A673 (cell line): ENCODE measurements at regions not wholly inside any gene's neighbourhood (a gene's known extent, or its start where the extent isn't known, plus 50 kb on each side); places are given as distances from the start of the nearest gene placed in this dataset.

Source experiments
- BruUV-seq: library from RNA; stranded (reverse); fragments of 400-500 nt; replicated peaks from 2 replicates; lab custom pipeline; 2021; lab: Mats Ljungman, UMichigan
- CTCF ChIA-PET: fragments of 300-600 bp; sonication (Branson Sonifier 250); formaldehyde crosslinking; loops from one replicate; lab custom pipeline; 2022; ENCODE audit warnings: antibody characterized with exemption; lab: Charles Lee
- POLR2A ChIA-PET: fragments of 300-600 bp; sonication (Branson Sonifier 250); formaldehyde crosslinking; loops from one replicate; lab custom pipeline; 2022; ENCODE audit warnings: antibody characterized with exemption; ENCODE audit not compliant: low non-redundant PET; lab: Charles Lee
- DNase-seq: peaks from one replicate; pipeline ENCODE4 v3.0.0-alpha.2; 2015; ENCODE audit warnings: low spot score
- H3K27ac ChIP-seq: fragments of 200-600 bp; sonication (generic); 2 replicates; pipeline ENCODE4 v1.5.1; 2016; ENCODE audit warnings: mixed run types, low read depth, mild to moderate bottlenecking, mixed read lengths, antibody characterized with exemption, low read length; ENCODE audit not compliant: poor library complexity, severe bottlenecking
- H3K27me3 ChIP-seq: fragments of 200-600 bp; sonication (generic); replicated peaks from 2 replicates; pipeline ENCODE4 v1.6.1; 2017; ENCODE audit warnings: mixed run types, low read depth, mild to moderate bottlenecking, mixed read lengths, antibody characterized with exemption, low read length; ENCODE audit not compliant: insufficient read depth, poor library complexity
- H3K36me3 ChIP-seq: fragments of 200-600 bp; sonication (generic); 2 replicates; pipeline ENCODE4 v1.6.1; 2016; ENCODE audit warnings: mixed run types, mild to moderate bottlenecking, mixed read lengths, antibody characterized with exemption, low read length; ENCODE audit not compliant: insufficient read depth, poor library complexity, severe bottlenecking
- H3K4me1 ChIP-seq: fragments of 200-600 bp; sonication (generic); 2 replicates; pipeline ENCODE4 v1.6.1; 2017; ENCODE audit warnings: mixed run types, mild to moderate bottlenecking, mixed read lengths, antibody characterized with exemption, low read length; ENCODE audit not compliant: insufficient read depth, poor library complexity, severe bottlenecking
- H3K4me3 ChIP-seq: fragments of 200-600 bp; sonication (generic); 2 replicates; pipeline ENCODE4 v1.5.1; 2016; ENCODE audit warnings: low read depth, mixed run types, mild to moderate bottlenecking, mixed read lengths, low read length; ENCODE audit not compliant: poor library complexity, severe bottlenecking
- H3K9me3 ChIP-seq: fragments of 200-600 bp; sonication (generic); 2 replicates; pipeline ENCODE4 v1.6.1; 2016; ENCODE audit warnings: mixed run types, low read depth, mild to moderate bottlenecking, mixed read lengths, antibody characterized with exemption, low read length; ENCODE audit not compliant: poor library complexity, severe bottlenecking
- CTCF ChIP-seq: fragments of 300-800, 200-600 bp; sonication (generic); conservative IDR thresholded peaks from 2 replicates; pipeline ENCODE4 v1.5.1; 2017; ENCODE audit warnings: low read depth, mild to moderate bottlenecking, antibody characterized with exemption, low read length, moderate library complexity, mixed read lengths
- EZH2 ChIP-seq: fragments of 200-600 bp; sonication (generic); IDR thresholded peaks from 2 replicates; pipeline ENCODE4 v1.6.1; 2017; ENCODE audit warnings: borderline replicate concordance, low read depth, mild to moderate bottlenecking, mixed read lengths, antibody characterized with exemption, low read length; ENCODE audit not compliant: poor library complexity, severe bottlenecking
- intact Hi-C: fragments of 100-400 bp; cut with micrococcal nuclease; formaldehyde crosslinking; loops from one replicate; pipeline ENCODE4 v1.10.0; 2022; ENCODE audit not compliant: unreplicated experiment

DNA sequence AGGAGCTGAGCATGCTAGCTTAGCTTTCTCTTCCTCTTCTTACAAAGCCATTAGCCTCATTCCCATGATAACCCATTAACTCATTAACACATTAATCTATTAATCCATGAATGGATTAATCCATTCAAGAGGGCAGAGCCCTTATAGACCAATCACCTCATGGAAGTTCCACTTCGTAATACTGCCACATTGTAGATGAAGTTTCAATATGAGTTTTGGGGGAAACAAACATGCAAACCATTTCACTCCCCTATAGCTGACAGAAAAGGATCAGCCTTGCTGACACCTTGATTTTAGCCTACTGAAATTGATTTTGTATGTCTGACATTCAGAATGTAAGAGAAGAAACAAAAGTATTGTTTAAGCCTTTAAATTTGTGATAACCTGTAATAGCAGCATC lies 251.8 kb upstream of the GALNTL6 start:
- intact Hi-C loops = no loop called here
- H3K4me3 ChIP-seq = no peak overlapping the region
- DNase-seq = no peak
- TF ChIP-seq CTCF = no peak
- no peak for TF ChIP-seq EZH2
- no peaks in the 10 kb centered on the region for H3K36me3 ChIP-seq
- H3K9me3 ChIP-seq = no peaks in the 10 kb centered on the region
- no peaks in the 10 kb centered on the region for H3K4me1 ChIP-seq
- no TSS peak for BruUV-seq
- POLR2A ChIA-PET = no interaction called here
- H3K27ac ChIP-seq = no peak overlapping the region
- no peaks in the 10 kb centered on the region for H3K27me3 ChIP-seq
- CTCF ChIA-PET = no interaction called here

- no peaks in the 10 kb centered on the region for H3K36me3 ChIP-seq
- POLR2A ChIA-PET = no interaction called here
- H3K9me3 ChIP-seq = no peaks in the 10 kb centered on the region
- TF ChIP-seq CTCF = no peak
- no peak for TF ChIP-seq EZH2
- no peaks in the 10 kb centered on the region for H3K27me3 ChIP-seq
- no peak overlapping the region for H3K4me3 ChIP-seq
- CTCF ChIA-PET = no interaction called here
- intact Hi-C loops = no loop called here
- no peak overlapping the region for H3K27ac ChIP-seq
- DNase-seq = no peak
- BruUV-seq = no TSS peak
- no peaks in the 10 kb centered on the region for H3K4me1 ChIP-seq
Observed at GRCh38 chr4:171553961-171554360, 259.2 kb upstream of the GALNTL6 start.

DNA sequence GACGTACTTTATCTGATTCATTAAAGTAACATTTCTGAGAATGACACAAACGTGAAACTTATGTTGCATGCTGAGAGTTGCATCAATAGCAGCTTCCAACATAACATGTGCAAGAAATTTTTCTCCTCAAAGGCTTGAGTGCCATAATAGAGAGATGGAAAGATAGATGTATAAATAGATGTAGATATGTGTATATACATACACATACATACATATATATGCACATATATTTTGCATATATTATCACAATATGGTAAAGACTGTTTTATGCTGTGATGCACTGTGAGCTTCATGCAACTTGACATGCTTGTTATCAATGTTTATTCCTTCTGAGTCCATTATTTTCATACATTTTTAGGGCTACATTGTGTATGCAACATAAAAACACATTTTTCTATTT lies 270.6 kb upstream of the GALNTL6 start:
- no peak for TF ChIP-seq EZH2
- no peak for TF ChIP-seq CTCF
- ChIA-PET POLR2A (no interaction called here), CTCF (no interaction called here)
- Histone ChIP-seq H3K4me3 (no peak overlapping the region), H3K27me3 (no peaks in the 10 kb centered on the region), H3K9me3 (no peaks in the 10 kb centered on the region), H3K27ac (no peak overlapping the region), H3K4me1 (no peaks in the 10 kb centered on the region), H3K36me3 (no peaks in the 10 kb centered on the region)
- intact Hi-C loops = no loop called here
- no TSS peak for BruUV-seq
- DNase-seq = no peak
